Thyroid gland (tissue), 4 donors: ENCODE measurements at regions not wholly inside any gene's neighbourhood (a gene's known extent, or its start where the extent isn't known, plus 50 kb on each side); places are given as distances from the start of the nearest gene placed in this dataset.

ENCODE experiments used
- CTCF ChIP-seq, 6 experiments: fragments of 200-600 bp in 3 of 6; fragments of 450-650 bp in 3 of 6; sonication (generic) in 3 of 6; IDR thresholded peaks; one replicate each; pipeline ENCODE4 v1.5.1; 2016 to 2019; ENCODE audit warnings: antibody characterized with exemption in 6 of 6, mild to moderate bottlenecking in 2 of 6, inconsistent platforms in 1 of 6, moderate library complexity in 1 of 6
- POLR2A ChIP-seq, 2 donors: fragments of 450-650 bp; IDR thresholded peaks; one replicate each; pipeline ENCODE4 v1.6.1; 2017; ENCODE audit warnings: antibody characterized with exemption in 2 of 2, mild to moderate bottlenecking in 2 of 2, moderate library complexity in 1 of 2

DNA sequence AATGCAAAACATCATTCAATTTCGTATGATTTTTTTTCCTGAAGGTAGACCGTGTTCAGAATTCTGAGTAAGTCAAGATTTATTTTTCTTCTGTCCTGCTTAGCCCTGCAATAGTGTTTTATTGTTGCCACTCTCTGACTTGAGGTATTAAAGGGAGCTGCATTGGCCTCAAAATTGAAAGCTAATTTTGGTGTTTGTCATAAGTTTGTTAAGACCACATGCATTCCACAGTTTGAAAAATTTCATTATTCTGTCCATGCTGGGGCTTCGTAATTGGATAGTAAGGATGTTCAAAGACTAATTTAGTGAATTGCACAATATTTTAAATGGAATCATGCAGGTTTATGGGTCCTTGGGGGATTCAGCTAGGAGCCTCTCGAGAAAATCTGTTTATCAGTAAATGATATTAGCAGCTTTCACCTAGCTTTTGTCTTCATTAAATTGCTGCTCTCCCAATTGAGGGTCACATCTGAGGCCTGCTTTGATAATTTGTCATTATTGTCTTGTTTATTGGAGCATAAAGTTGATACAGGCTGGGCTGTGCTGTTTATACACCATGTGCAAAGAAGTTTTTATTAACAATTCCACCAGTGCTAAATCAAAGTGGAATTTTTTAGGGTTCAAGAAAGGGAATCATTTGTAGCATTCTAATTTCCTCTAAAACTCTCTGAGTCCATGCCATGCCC lies 339.8 kb upstream of the OBI1 start:
- TF ChIP-seq CTCF (IDR thresholded peaks at IDR 0.05): no peak
- TF ChIP-seq POLR2A (IDR thresholded peaks at IDR 0.05): no peak
